ENCODE measurements at regions not wholly inside any gene's neighbourhood (a gene's known extent, or its start where the extent isn't known, plus 50 kb on each side); places are given as distances from the start of the nearest gene placed in this dataset.

DNA sequence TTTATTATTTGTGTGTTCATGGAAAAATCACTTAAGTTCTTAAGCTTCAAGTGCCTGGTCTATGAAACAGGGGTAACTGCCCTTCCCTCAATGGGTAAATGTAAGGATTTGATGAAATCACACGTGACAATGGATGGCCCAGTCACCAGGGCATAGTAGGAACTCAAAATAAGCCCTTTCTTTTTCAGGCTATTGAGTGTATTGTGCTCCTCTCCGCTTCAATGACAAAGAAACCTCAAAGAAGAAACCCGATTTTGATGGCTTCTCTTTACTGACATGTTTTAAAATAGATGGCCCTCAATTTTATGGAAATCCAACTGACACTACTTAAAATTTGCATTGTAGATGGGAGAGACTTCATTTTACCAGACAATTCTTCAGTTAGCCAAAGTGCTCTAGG, 543.5 kb downstream of the OMA1 start:
- Histone ChIP-seq H4K20me1 (ENCODE audit: insufficient read depth) (no peaks in the 10 kb centered on the region), H3K9me2 (no peaks in the 10 kb centered on the region), H3K79me2 (ENCODE audit: insufficient read depth) (no peaks in the 10 kb centered on the region), H3K27ac (ENCODE audit: low read depth in 2 of 2, low read length in 1 of 2) (no peak overlapping the region), H3F3A (replicated peaks; ENCODE audit: insufficient read depth) (no peaks in the 10 kb centered on the region), H3K4me1 (ENCODE audit: control insufficient read depth in 1 of 2, insufficient read depth in 2 of 2, low read depth in 1 of 2, low read length in 1 of 2) (peaks cover 0 to 9% of the 10 kb centered on the region in 2 experiments; a peak in 2 of 4 replicates), H3K4me2 (no peak overlapping the region), H3K9ac (no peak overlapping the region), H3K27me3 (ENCODE audit: insufficient read depth) (no peaks in the 10 kb centered on the region), H2AFZ (ENCODE audit: low read depth) (no peak overlapping the region), H3K36me3 (replicated peaks in 1 of 2; ENCODE audit: control insufficient read depth in 1 of 2, insufficient read depth in 2 of 2, low read length in 1 of 2) (no peaks in the 10 kb centered on the region), H3K4me3 (ENCODE audit: low read depth in 2 of 2, low read length in 1 of 2) (no peak overlapping the region), H3K9me3 (no peaks in the 10 kb centered on the region)
- ChIA-PET CTCF (interaction anchor here (0.7 to 1.1 kb wide), 2 partner anchors 18 to 40 kb away, joined by 3 to 4 read pairs; no protein-coding TSS in a partner anchor), POLR2A (no interaction called here)
- DNase-seq = no peak
- no peak for TF ChIP-seq SIN3A (IDR thresholded peaks at IDR 0.05; ENCODE audit: borderline replicate concordance, low read depth, low read length)
- TF ChIP-seq JUND (IDR thresholded peaks at IDR 0.05) = no peak
- TF ChIP-seq, protein P1, sequence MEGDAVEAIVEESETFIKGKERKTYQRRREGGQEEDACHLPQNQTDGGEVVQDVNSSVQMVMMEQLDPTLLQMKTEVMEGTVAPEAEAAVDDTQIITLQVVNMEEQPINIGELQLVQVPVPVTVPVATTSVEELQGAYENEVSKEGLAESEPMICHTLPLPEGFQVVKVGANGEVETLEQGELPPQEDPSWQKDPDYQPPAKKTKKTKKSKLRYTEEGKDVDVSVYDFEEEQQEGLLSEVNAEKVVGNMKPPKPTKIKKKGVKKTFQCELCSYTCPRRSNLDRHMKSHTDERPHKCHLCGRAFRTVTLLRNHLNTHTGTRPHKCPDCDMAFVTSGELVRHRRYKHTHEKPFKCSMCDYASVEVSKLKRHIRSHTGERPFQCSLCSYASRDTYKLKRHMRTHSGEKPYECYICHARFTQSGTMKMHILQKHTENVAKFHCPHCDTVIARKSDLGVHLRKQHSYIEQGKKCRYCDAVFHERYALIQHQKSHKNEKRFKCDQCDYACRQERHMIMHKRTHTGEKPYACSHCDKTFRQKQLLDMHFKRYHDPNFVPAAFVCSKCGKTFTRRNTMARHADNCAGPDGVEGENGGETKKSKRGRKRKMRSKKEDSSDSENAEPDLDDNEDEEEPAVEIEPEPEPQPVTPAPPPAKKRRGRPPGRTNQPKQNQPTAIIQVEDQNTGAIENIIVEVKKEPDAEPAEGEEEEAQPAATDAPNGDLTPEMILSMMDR (IDR thresholded peaks at IDR 0.05) = no peak
- TF ChIP-seq, protein P2, sequence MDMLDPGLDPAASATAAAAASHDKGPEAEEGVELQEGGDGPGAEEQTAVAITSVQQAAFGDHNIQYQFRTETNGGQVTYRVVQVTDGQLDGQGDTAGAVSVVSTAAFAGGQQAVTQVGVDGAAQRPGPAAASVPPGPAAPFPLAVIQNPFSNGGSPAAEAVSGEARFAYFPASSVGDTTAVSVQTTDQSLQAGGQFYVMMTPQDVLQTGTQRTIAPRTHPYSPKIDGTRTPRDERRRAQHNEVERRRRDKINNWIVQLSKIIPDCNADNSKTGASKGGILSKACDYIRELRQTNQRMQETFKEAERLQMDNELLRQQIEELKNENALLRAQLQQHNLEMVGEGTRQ (IDR thresholded peaks at IDR 0.05; ENCODE audit: borderline replicate concordance, low read depth, low read length) = no peak
- no peak for TF ChIP-seq CHD2 (IDR thresholded peaks at IDR 0.05; ENCODE audit: low read length, partially characterized antibody)
- 38% methylated on average over 3 of the region's 3 CpGs for WGBS (ENCODE audit: low lambda C conversion rate)

DNA sequence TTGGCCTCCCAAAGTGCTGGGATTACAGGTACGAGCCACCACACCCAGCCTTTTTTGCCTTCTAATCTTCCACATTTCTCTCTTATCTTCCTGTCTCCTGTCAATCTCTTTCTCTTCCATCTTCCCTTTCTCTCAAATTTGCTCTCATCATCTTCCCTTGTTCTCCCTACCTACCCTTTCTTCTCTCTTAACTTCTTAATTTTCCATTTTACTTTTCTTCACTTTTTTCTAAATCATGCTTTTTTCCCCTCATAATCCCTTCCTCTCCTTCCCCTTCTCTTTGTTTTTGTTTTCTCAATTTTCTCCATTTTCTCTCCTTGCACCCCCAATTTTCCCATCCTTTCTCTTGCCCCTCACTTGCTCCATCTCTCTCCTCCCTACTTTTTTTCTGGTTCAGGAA, 545.7 kb downstream of the OMA1 start:
- DNase-seq = no peak
- H3K27me3 ChIP-seq (ENCODE audit: insufficient read depth) = no peaks in the 10 kb centered on the region
- ChIA-PET CTCF (no interaction called here), POLR2A (no interaction called here)
- no peak overlapping the region for H2AFZ ChIP-seq (ENCODE audit: low read depth)
- no peaks in the 10 kb centered on the region; a peak in 1 of 4 replicates for H3K4me1 ChIP-seq (ENCODE audit: control insufficient read depth in 1 of 2, insufficient read depth in 2 of 2, low read depth in 1 of 2, low read length in 1 of 2)
- no peaks in the 10 kb centered on the region for H3K36me3 ChIP-seq (replicated peaks in 1 of 2; ENCODE audit: control insufficient read depth in 1 of 2, insufficient read depth in 2 of 2, low read length in 1 of 2)
- no peak overlapping the region for H3K4me3 ChIP-seq (ENCODE audit: low read depth in 2 of 2, low read length in 1 of 2)
- H3K27ac ChIP-seq (ENCODE audit: low read depth in 2 of 2, low read length in 1 of 2) = no peak overlapping the region
- H4K20me1 ChIP-seq (ENCODE audit: insufficient read depth) = no peaks in the 10 kb centered on the region
- H3K79me2 ChIP-seq (ENCODE audit: insufficient read depth) = no peaks in the 10 kb centered on the region
- H3K4me2 ChIP-seq = no peak overlapping the region
- 33% methylated on average over 1 of the region's 1 CpG for WGBS (ENCODE audit: low lambda C conversion rate)
- H3K9me3 ChIP-seq = no peaks in the 10 kb centered on the region
- no peaks in the 10 kb centered on the region for H3K9me2 ChIP-seq
- no peaks in the 10 kb centered on the region for H3F3A ChIP-seq (replicated peaks; ENCODE audit: insufficient read depth)
- no peak overlapping the region for H3K9ac ChIP-seq
- TF ChIP-seq, protein P3, sequence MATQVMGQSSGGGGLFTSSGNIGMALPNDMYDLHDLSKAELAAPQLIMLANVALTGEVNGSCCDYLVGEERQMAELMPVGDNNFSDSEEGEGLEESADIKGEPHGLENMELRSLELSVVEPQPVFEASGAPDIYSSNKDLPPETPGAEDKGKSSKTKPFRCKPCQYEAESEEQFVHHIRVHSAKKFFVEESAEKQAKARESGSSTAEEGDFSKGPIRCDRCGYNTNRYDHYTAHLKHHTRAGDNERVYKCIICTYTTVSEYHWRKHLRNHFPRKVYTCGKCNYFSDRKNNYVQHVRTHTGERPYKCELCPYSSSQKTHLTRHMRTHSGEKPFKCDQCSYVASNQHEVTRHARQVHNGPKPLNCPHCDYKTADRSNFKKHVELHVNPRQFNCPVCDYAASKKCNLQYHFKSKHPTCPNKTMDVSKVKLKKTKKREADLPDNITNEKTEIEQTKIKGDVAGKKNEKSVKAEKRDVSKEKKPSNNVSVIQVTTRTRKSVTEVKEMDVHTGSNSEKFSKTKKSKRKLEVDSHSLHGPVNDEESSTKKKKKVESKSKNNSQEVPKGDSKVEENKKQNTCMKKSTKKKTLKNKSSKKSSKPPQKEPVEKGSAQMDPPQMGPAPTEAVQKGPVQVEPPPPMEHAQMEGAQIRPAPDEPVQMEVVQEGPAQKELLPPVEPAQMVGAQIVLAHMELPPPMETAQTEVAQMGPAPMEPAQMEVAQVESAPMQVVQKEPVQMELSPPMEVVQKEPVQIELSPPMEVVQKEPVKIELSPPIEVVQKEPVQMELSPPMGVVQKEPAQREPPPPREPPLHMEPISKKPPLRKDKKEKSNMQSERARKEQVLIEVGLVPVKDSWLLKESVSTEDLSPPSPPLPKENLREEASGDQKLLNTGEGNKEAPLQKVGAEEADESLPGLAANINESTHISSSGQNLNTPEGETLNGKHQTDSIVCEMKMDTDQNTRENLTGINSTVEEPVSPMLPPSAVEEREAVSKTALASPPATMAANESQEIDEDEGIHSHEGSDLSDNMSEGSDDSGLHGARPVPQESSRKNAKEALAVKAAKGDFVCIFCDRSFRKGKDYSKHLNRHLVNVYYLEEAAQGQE (IDR thresholded peaks at IDR 0.05; ENCODE audit: low read depth, low read length) = no peak
- TF ChIP-seq TEAD4 (IDR thresholded peaks at IDR 0.05; ENCODE audit: borderline replicate concordance, insufficient read depth) (no peak), IRF3 (IDR thresholded peaks at IDR 0.05; ENCODE audit: low read depth, low read length) (no peak), SIN3A (IDR thresholded peaks at IDR 0.05; ENCODE audit: borderline replicate concordance, low read depth, low read length) (no peak), TAF1 (IDR thresholded peaks at IDR 0.05; ENCODE audit: borderline replicate concordance, low read depth, low read length) (no peak), RAD21 (IDR thresholded peaks at IDR 0.05; ENCODE audit: low read length) (no peak), GABPA (IDR thresholded peaks at IDR 0.05; ENCODE audit: low read depth) (no peak), USF1 (IDR thresholded peaks at IDR 0.05; ENCODE audit: borderline replicate concordance, low read depth) (no peak), EP300 (IDR thresholded peaks at IDR 0.05; ENCODE audit: borderline replicate concordance in 1 of 2, low read depth in 1 of 2, low read length in 1 of 2) (no peak), MAX (IDR thresholded peaks at IDR 0.05; ENCODE audit: low read depth) (no peak), ELF1 (IDR thresholded peaks at IDR 0.05) (no peak), RXRA (IDR thresholded peaks at IDR 0.05; ENCODE audit: borderline replicate concordance, low read depth) (no peak), RCOR1 (IDR thresholded peaks at IDR 0.05; ENCODE audit: low read length) (no peak), SMC3 (IDR thresholded peaks at IDR 0.05; ENCODE audit: low read depth, low read length) (no peak)
- TF ChIP-seq, protein P2 (IDR thresholded peaks at IDR 0.05; ENCODE audit: borderline replicate concordance, low read depth, low read length) = no peak

Data from SK-N-SH (cell line).